ENCODE measurements at regions not wholly inside any gene's neighbourhood (a gene's known extent, or its start where the extent isn't known, plus 50 kb on each side); places are given as distances from the start of the nearest gene placed in this dataset.

GRCh38 chr3:24689353-24689752 is 194.7 kb upstream of the THRB start (continued):
- TF ChIP-seq CREB1 (CRISPR knock-in tag; IDR thresholded peaks at IDR 0.05; ENCODE audit: low read depth): no peak
- TF ChIP-seq ZNF462 (CRISPR knock-in tag; IDR thresholded peaks at IDR 0.05): no peak

DNA sequence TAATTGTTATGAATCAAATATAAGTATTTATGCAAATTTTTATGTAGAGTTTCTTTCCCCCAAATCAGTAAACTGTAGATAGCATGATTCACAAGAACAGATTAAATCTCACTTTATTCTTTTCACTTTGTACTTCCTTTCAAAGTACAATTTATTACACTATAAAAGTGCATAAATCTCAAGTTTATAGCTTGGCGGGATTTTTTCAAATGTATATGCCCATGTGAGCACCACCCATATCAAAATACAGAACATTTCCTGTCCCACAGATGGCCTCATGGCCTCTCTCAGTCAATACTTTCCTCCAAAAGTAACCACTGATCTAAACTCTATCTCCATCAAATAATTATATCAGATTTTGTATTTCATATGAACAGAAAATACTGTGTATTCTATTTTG is 196.1 kb upstream of the THRB start:
- Mint-ChIP-seq H3K9me3 (peaks cover 16% of the 10 kb centered on the region; the same call in 2 of the 3 replicates), H3K27me3 (ENCODE audit: insufficient read depth, low read depth, poor library complexity) (peaks cover 2% of the 10 kb centered on the region), H3K4me3 (no peak overlapping the region), H3K4me1 (peaks cover 9% of the 10 kb centered on the region), H3K27ac (no peak overlapping the region), H3K36me3 (ENCODE audit: low read depth) (peaks cover 5% of the 10 kb centered on the region; the same call in 1 of the 3 replicates)
- no peaks in the 10 kb centered on the region for H3K27me3 ChIP-seq (ENCODE audit: insufficient read depth)
- no peaks in the 10 kb centered on the region for H3K9me2 ChIP-seq (ENCODE audit: insufficient read depth)
- H2AFZ ChIP-seq: no peak overlapping the region
- no peak overlapping the region for H3K4me3 ChIP-seq
- no peak overlapping the region for H3K4me2 ChIP-seq
- no peaks in the 10 kb centered on the region for H4K20me1 ChIP-seq (replicated peaks; ENCODE audit: insufficient read depth)
- no peaks in the 10 kb centered on the region for H3K36me3 ChIP-seq (ENCODE audit: insufficient read depth)
- no peak for DNase-seq (ENCODE audit: low spot score)
- H3F3A ChIP-seq (replicated peaks; ENCODE audit: low read depth): no peaks in the 10 kb centered on the region
- H3K27ac ChIP-seq (ENCODE audit: low read depth): no peak overlapping the region
- H3K79me2 ChIP-seq (replicated peaks; ENCODE audit: insufficient read depth): no peaks in the 10 kb centered on the region
- H3K4me1 ChIP-seq (ENCODE audit: insufficient read depth): peaks cover 6% of the 10 kb centered on the region; the same call in 1 of the 2 replicates
- no peak for ATAC-seq
- TF ChIP-seq POLR2AphosphoS5 (IDR thresholded peaks at IDR 0.05; ENCODE audit: low read depth) (no peak), ZNF331 (CRISPR knock-in tag; IDR thresholded peaks at IDR 0.05; ENCODE audit: low read depth) (no peak), STAT1 (IDR thresholded peaks at IDR 0.05; ENCODE audit: unreplicated experiment) (no peak), ZNF114 (CRISPR knock-in tag; IDR thresholded peaks at IDR 0.05) (no peak), NANOG (IDR thresholded peaks at IDR 0.05; ENCODE audit: borderline replicate concordance) (no peak), EZH2phosphoT487 (IDR thresholded peaks at IDR 0.05; ENCODE audit: unreplicated experiment) (no peak), CREB1 (CRISPR knock-in tag; IDR thresholded peaks at IDR 0.05; ENCODE audit: low read depth) (no peak), JUNB (IDR thresholded peaks at IDR 0.05; ENCODE audit: unreplicated experiment) (no peak)
- TF ChIP-seq, protein P1, sequence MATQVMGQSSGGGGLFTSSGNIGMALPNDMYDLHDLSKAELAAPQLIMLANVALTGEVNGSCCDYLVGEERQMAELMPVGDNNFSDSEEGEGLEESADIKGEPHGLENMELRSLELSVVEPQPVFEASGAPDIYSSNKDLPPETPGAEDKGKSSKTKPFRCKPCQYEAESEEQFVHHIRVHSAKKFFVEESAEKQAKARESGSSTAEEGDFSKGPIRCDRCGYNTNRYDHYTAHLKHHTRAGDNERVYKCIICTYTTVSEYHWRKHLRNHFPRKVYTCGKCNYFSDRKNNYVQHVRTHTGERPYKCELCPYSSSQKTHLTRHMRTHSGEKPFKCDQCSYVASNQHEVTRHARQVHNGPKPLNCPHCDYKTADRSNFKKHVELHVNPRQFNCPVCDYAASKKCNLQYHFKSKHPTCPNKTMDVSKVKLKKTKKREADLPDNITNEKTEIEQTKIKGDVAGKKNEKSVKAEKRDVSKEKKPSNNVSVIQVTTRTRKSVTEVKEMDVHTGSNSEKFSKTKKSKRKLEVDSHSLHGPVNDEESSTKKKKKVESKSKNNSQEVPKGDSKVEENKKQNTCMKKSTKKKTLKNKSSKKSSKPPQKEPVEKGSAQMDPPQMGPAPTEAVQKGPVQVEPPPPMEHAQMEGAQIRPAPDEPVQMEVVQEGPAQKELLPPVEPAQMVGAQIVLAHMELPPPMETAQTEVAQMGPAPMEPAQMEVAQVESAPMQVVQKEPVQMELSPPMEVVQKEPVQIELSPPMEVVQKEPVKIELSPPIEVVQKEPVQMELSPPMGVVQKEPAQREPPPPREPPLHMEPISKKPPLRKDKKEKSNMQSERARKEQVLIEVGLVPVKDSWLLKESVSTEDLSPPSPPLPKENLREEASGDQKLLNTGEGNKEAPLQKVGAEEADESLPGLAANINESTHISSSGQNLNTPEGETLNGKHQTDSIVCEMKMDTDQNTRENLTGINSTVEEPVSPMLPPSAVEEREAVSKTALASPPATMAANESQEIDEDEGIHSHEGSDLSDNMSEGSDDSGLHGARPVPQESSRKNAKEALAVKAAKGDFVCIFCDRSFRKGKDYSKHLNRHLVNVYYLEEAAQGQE (IDR thresholded peaks at IDR 0.05; ENCODE audit: unreplicated experiment): no peak
